B cell (primary cell): ENCODE measurements at regions not wholly inside any gene's neighbourhood (a gene's known extent, or its start where the extent isn't known, plus 50 kb on each side); places are given as distances from the start of the nearest gene placed in this dataset.

ENCODE experiments used
- EZH2 ChIP-seq: IDR thresholded peaks from 2 replicates; pipeline ENCODE4 v1.6.1; 2012; ENCODE audit warnings: borderline replicate concordance, low read depth, mild to moderate bottlenecking, moderate library complexity, low read length; ENCODE audit not compliant: insufficient read depth, poor library complexity, severe bottlenecking
- TF ChIP-seq, protein P1 (sequence below): fragments of 200-600 bp; IDR thresholded peaks from one replicate; pipeline ENCODE4 v1.8.0; 2022; ENCODE audit warnings: antibody characterized with exemption, mild to moderate bottlenecking

DNA sequence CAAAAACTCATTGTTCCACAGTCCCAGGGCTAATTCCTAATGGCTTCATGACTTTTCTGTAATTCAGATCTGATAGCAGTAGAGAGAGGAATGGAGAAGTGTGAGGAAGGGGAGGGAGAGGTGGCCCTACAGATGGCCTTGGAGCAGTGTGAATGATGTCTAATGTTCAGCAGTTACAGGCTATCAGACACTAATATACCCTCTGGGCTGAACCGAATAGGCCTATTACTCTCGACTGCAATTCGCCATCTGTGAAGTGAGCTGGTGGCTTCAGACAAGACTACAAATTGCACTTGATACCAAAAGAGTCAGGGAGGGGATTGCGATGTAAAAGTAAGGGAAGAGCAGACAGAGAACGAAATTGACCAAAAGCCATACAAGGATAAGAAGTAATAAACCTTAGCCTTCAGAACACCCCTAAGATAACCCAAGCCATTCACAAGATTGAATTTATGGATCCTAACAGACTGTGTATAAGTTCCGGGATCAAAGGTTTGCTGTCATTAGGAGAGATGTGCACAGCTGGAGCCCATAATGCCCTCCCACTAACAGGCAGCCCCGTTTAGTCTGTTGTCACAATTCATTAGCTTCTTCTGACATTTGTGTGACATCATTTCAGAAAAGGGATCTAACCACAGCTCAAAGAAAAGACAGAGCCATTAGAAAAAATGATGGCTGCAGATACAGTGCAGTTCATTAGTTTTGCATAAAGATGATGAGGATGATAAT lies 642.4 kb upstream of the API5 start:
- TF ChIP-seq, protein P1, sequence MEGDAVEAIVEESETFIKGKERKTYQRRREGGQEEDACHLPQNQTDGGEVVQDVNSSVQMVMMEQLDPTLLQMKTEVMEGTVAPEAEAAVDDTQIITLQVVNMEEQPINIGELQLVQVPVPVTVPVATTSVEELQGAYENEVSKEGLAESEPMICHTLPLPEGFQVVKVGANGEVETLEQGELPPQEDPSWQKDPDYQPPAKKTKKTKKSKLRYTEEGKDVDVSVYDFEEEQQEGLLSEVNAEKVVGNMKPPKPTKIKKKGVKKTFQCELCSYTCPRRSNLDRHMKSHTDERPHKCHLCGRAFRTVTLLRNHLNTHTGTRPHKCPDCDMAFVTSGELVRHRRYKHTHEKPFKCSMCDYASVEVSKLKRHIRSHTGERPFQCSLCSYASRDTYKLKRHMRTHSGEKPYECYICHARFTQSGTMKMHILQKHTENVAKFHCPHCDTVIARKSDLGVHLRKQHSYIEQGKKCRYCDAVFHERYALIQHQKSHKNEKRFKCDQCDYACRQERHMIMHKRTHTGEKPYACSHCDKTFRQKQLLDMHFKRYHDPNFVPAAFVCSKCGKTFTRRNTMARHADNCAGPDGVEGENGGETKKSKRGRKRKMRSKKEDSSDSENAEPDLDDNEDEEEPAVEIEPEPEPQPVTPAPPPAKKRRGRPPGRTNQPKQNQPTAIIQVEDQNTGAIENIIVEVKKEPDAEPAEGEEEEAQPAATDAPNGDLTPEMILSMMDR, result no peak
- no peak for TF ChIP-seq EZH2
